Activated T-cell treated with anti-CD3 and anti-CD28 coated beads, Interleukin-2, amount 50 U/mL, for 24 hours (primary cell): ENCODE measurements at regions not wholly inside any gene's neighbourhood (a gene's known extent, or its start where the extent isn't known, plus 50 kb on each side); places are given as distances from the start of the nearest gene placed in this dataset.

ENCODE experiments used
- DNase-seq: peaks from one replicate; pipeline ENCODE4 v3.0.0-alpha.2; 2020
- H3K27ac Mint-ChIP-seq: 2 replicates; pipeline ENCODE4 v1.8.0; 2020; ENCODE audit warnings: mild to moderate bottlenecking, mixed read lengths
- H3K27me3 Mint-ChIP-seq: 2 replicates; pipeline ENCODE4 v1.8.0; 2020; ENCODE audit warnings: mixed read lengths
- H3K36me3 Mint-ChIP-seq: 2 replicates; pipeline ENCODE4 v1.8.0; 2020; ENCODE audit warnings: low read depth, mixed read lengths
- H3K4me1 Mint-ChIP-seq: 2 replicates; pipeline ENCODE4 v1.8.0; 2020; ENCODE audit warnings: low read depth, mixed read lengths
- H3K4me3 Mint-ChIP-seq: 2 replicates; pipeline ENCODE4 v1.8.0; 2020; ENCODE audit warnings: mild to moderate bottlenecking, moderate library complexity, mixed read lengths
- H3K9me3 Mint-ChIP-seq: 2 replicates; pipeline ENCODE4 v1.8.0; 2020; ENCODE audit warnings: mixed read lengths

DNA sequence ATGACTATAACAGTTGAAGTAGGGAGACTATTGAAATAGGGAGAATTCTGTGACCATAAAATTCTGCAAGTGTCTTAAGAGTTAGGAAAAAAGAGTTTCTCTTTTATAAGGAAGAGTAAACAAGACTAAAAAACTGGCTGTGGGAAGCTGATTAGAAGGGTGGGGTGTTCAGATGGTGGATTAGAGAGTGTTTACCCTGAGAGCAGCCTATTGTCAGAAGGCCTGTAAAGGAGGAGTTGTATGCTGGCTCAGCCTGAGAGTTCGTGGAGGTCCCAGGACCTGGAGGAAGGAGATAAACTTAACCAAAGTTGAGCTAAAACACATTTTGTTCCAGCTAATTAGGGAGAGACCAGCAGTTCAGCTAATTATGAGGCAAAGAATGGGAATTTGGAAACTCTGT lies 629.7 kb downstream of the PCDH7 start:
- H3K9me3 Mint-ChIP-seq, result peaks cover 7% of the 10 kb centered on the region
- H3K27ac Mint-ChIP-seq, result no peak overlapping the region

GRCh38 chr4:31351695-31352094 lies 631.5 kb downstream of the PCDH7 start:
- Mint-ChIP-seq H3K27ac (no peak overlapping the region), H3K36me3 (no peaks in the 10 kb centered on the region), H3K4me3 (no peak overlapping the region), H3K27me3 (no peaks in the 10 kb centered on the region), H3K4me1 (no peaks in the 10 kb centered on the region), H3K9me3 (peaks cover 7% of the 10 kb centered on the region)
- DNase-seq, result no peak

More for the DNA sequence above, 629.7 kb downstream of the PCDH7 start:
- DNase-seq, result no peak
- Mint-ChIP-seq H3K4me3 (no peak overlapping the region), H3K27me3 (no peaks in the 10 kb centered on the region), H3K4me1 (no peaks in the 10 kb centered on the region), H3K36me3 (no peaks in the 10 kb centered on the region)

DNA sequence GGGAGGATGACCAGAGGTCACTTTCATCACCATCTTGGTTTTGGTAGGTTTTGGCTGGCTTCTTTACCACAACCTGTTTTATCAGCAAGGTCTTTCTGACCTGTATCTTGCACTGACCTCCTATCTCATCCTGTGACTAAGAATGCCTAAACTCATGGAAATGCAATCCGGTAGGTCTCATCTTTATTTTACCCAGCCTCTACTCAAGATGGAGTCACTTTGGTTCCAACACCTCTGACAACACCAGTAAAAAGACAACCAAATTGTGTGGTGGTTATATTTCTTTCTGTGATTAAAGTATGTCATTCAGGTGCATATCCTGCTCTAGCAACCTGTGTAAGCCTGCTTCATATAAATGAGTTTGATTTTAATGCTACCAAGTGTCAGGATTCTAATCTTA lies 636.7 kb downstream of the PCDH7 start:
- Mint-ChIP-seq H3K9me3 (peaks cover 6% of the 10 kb centered on the region), H3K4me1 (no peaks in the 10 kb centered on the region), H3K27ac (no peak overlapping the region), H3K27me3 (no peaks in the 10 kb centered on the region), H3K36me3 (no peaks in the 10 kb centered on the region), H3K4me3 (no peak overlapping the region)
- no peak for DNase-seq

GRCh38 chr4:31360786-31361185 lies 640.6 kb downstream of the PCDH7 start:
- DNase-seq, result no peak
- Mint-ChIP-seq H3K27me3 (no peaks in the 10 kb centered on the region), H3K4me3 (no peak overlapping the region), H3K36me3 (no peaks in the 10 kb centered on the region), H3K4me1 (no peaks in the 10 kb centered on the region), H3K9me3 (peaks cover 8% of the 10 kb centered on the region), H3K27ac (no peak overlapping the region)

DNA sequence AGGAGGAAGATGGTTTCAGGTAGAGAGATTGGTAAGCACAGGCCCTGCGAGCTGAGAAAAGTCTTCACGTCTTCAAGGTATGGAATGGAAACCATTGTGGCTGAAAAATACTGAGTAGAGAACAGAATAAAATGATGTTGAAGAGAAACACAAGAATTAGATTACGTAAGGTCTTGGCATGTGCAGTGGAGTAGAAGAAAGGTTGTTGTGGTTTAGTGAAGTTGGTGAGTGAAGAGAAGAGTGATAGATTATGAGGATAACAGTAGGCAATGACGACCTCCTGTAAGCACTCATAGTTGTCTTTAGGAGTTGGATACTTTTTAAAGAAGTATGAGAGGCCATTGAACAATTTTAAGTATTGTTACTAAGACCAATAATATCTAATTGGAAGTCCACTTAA lies 642.6 kb downstream of the PCDH7 start:
- no peaks in the 10 kb centered on the region for H3K27me3 Mint-ChIP-seq
- no peak overlapping the region for H3K27ac Mint-ChIP-seq
- no peaks in the 10 kb centered on the region for H3K36me3 Mint-ChIP-seq
- DNase-seq, result no peak
- peaks cover 8% of the 10 kb centered on the region for H3K9me3 Mint-ChIP-seq
- H3K4me3 Mint-ChIP-seq, result no peak overlapping the region
- H3K4me1 Mint-ChIP-seq, result no peaks in the 10 kb centered on the region

DNA sequence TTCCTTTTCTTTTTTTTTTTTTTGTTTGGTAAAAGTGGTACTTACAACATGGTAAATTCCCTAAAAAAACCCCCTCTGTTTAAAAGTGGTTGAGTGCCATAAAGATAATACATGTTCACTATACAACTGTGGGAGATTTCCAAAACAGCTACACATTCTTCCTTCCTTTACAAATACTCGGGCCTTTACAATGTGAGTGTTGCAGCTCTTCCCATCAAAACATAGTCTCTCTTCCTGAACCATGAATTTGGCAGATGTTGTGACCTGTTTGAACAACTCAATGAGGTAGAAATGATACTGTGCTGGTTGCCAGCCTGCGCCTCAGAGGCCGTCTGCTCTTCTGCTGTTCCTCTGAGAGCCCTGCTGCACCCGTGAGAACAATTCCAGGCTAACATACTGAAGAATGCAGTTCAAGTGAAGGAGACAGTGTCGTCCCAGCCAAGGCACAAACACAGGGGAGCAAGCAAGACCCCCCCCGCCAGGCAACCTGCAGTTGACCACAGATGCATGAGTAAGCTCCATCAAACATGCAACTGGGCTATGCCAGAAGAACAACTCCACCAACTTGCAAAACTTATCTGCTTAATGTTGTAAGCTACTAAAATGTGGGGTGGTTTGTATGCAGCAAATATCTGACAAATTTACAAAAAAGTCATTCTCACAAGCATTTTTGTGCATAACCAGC lies 645.0 kb downstream of the PCDH7 start:
- no peaks in the 10 kb centered on the region for H3K4me1 Mint-ChIP-seq
- peaks cover 8% of the 10 kb centered on the region for H3K9me3 Mint-ChIP-seq
- no peaks in the 10 kb centered on the region for H3K36me3 Mint-ChIP-seq
- H3K4me3 Mint-ChIP-seq, result no peak overlapping the region
- H3K27me3 Mint-ChIP-seq, result no peaks in the 10 kb centered on the region
- no peak overlapping the region for H3K27ac Mint-ChIP-seq
- DNase-seq, result no peak

DNA sequence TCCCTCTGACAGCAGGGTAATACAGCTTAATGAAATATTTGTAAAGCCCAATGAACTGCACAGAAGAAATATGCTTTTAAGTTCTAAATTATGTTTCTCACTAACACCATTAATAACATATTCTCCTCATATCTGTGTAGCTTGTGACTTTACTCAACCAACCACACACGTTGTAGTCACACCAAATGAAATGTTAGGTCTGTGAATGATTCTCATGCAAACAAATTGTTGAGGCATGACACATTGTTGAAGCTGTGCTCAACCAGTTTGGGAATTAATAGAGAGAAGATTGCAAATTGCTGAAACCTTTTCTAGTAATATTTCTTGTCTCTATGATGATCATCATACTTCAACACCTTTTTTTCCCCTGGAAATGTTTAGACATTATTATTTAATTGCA lies 645.9 kb downstream of the PCDH7 start:
- H3K27ac Mint-ChIP-seq, result no peak overlapping the region
- no peaks in the 10 kb centered on the region for H3K36me3 Mint-ChIP-seq
- H3K4me1 Mint-ChIP-seq, result no peaks in the 10 kb centered on the region
- DNase-seq, result no peak
- no peaks in the 10 kb centered on the region for H3K27me3 Mint-ChIP-seq
- H3K4me3 Mint-ChIP-seq, result no peak overlapping the region
- peaks cover 8% of the 10 kb centered on the region for H3K9me3 Mint-ChIP-seq

DNA sequence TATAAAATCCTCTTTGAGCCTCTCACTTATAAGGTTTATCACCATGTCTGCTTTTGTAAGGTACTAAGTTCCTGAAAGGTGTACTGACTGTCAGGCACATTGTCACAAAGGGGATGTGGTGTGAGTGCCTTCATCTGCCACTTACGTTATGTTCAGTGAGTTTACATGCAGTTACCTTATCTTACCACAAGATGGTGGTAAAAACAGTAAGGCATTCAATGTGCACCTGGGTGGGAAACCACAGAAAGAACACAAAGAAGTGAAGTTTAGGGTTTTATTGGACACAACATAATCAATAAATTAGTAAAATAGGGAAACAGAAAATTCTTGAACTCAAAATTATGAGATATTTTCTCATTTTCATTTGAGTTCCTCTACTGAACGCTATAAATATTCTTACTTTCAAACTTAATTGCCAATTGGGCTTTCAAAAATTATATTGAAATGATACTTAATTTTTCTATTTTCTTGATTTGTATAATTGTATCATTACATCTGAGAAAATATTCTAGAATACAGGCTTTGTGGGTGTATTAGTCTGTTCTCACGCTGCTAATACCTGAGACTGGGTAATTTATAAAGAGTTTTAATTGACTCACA lies 650.8 kb downstream of the PCDH7 start:
- no peak overlapping the region for H3K27ac Mint-ChIP-seq
- H3K27me3 Mint-ChIP-seq, result no peaks in the 10 kb centered on the region
- no peak for DNase-seq
- no peaks in the 10 kb centered on the region for H3K36me3 Mint-ChIP-seq
- peaks cover 3% of the 10 kb centered on the region for H3K9me3 Mint-ChIP-seq
- H3K4me1 Mint-ChIP-seq, result no peaks in the 10 kb centered on the region
- H3K4me3 Mint-ChIP-seq, result no peak overlapping the region

DNA sequence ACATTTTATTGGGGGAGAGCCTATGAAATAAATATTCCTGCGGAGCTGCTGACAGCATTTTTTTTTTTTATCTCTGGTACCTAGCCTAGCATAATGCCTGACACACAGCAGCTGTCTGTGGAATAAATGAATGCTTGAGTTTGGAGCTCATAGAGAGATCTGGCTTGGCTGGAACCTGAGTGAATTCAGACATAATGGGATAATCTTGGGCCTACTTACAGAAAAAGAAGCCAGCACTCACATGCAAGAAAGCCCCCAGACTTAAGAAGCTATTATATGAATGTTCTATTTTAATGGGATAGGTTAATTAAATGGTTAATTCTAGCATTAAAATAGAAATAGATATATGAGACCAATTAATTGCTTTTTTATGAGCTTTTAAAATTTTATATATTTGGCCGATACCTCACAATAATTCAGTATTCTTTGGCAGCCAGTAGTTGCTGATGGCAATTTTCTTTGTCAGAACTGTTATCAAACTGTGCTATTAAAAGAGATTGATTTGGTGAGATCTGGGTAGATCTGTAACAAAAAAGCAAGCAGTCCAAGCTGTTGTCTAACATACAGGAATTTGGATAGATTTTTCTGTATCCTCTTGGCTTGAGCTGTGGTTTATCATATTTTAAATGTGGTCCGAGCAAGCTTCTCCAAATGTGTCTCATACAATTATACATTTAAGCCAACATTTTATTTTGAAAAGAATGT lies 654.2 kb downstream of the PCDH7 start:
- H3K4me3 Mint-ChIP-seq, result no peak overlapping the region
- H3K27me3 Mint-ChIP-seq, result no peaks in the 10 kb centered on the region
- H3K36me3 Mint-ChIP-seq, result no peaks in the 10 kb centered on the region

DNA sequence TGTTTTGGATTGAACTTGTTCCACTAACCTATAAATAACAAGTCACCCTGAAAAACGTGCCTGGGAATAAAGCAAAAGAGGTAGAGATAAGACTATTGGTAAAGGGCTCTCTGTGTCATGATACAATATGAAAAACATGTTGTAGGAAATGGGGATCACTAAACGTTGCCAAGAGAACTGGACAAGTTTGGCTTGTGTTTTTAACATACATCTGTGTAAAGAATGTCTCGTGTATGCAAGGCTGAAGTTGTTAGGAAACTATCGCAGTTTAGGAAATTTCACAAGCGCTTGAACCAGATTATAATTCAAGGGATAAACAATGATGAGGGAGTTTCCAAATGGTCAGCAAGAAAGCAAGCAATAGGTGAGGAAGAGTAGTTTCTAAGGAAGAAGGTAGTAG lies 655.8 kb downstream of the PCDH7 start:
- H3K36me3 Mint-ChIP-seq, result no peaks in the 10 kb centered on the region
- H3K27me3 Mint-ChIP-seq, result no peaks in the 10 kb centered on the region
- no peaks in the 10 kb centered on the region for H3K4me1 Mint-ChIP-seq

More for the DNA sequence above, 654.2 kb downstream of the PCDH7 start:
- no peak for DNase-seq
- Mint-ChIP-seq H3K27ac (no peak overlapping the region), H3K9me3 (peaks cover 9% of the 10 kb centered on the region), H3K4me1 (no peaks in the 10 kb centered on the region)

DNA sequence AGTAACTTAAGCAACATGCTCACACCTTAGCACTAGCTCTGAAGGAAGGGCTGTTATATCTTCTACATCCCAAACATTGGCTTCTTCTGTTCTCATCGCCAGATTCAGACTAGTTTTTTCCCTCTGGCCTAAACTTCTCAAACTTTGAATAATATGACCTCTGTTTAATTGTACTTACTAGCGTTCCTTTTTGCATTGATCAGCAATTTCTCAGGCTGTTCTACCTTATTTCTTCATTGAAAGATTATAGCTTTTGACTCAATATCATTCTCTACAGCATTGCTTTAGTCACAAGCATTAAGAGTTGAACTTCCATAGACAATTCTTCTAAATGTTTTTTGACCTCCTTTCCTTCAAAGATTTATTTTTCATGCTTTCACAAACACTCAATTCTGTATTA lies 659.2 kb downstream of the PCDH7 start:
- H3K4me3 Mint-ChIP-seq, result no peak overlapping the region
- H3K27ac Mint-ChIP-seq, result no peak overlapping the region
- peaks cover 10% of the 10 kb centered on the region for H3K9me3 Mint-ChIP-seq
- H3K36me3 Mint-ChIP-seq, result no peaks in the 10 kb centered on the region
- no peaks in the 10 kb centered on the region for H3K27me3 Mint-ChIP-seq
- H3K4me1 Mint-ChIP-seq, result no peaks in the 10 kb centered on the region
- DNase-seq, result no peak

More for the DNA sequence above, 655.8 kb downstream of the PCDH7 start:
- H3K4me3 Mint-ChIP-seq, result no peak overlapping the region
- DNase-seq, result no peak
- H3K27ac Mint-ChIP-seq, result no peak overlapping the region
- H3K9me3 Mint-ChIP-seq, result peaks cover 12% of the 10 kb centered on the region

DNA sequence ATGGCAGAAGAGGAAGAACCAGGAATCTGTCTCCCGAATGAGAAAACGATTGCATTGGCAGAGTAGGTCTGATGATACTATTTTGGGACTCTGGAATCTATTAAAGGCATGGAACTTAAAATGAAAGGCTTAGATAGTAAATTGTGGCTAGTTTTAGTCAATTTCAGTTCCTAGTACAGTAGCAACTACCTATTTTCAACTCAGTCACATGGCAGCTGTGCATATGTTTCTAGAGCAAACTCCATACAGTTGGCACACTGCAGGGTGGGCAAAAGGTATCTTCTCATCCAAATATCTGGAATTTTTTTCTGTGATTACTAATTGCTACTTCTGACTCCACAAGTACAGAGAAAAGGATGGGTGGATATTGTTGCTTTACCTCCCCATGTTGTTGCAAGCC lies 663.6 kb downstream of the PCDH7 start:
- Mint-ChIP-seq H3K9me3 (peaks cover 9% of the 10 kb centered on the region), H3K4me1 (no peaks in the 10 kb centered on the region), H3K27me3 (no peaks in the 10 kb centered on the region), H3K27ac (no peak overlapping the region), H3K4me3 (no peak overlapping the region), H3K36me3 (no peaks in the 10 kb centered on the region)
- no peak for DNase-seq

- Mint-ChIP-seq H3K27ac (no peak overlapping the region), H3K36me3 (no peaks in the 10 kb centered on the region), H3K27me3 (no peaks in the 10 kb centered on the region), H3K9me3 (peaks cover 9% of the 10 kb centered on the region), H3K4me1 (no peaks in the 10 kb centered on the region), H3K4me3 (no peak overlapping the region)
- no peak for DNase-seq
Measured at GRCh38 chr4:31390849-31391248, 670.7 kb downstream of the PCDH7 start.

GRCh38 chr4:31391976-31392375 lies 671.8 kb downstream of the PCDH7 start:
- peaks cover 9% of the 10 kb centered on the region for H3K9me3 Mint-ChIP-seq
- no peak overlapping the region for H3K4me3 Mint-ChIP-seq
- H3K4me1 Mint-ChIP-seq, result no peaks in the 10 kb centered on the region
- no peak for DNase-seq
- no peak overlapping the region for H3K27ac Mint-ChIP-seq
- H3K27me3 Mint-ChIP-seq, result no peaks in the 10 kb centered on the region
- no peaks in the 10 kb centered on the region for H3K36me3 Mint-ChIP-seq

GRCh38 chr4:31392923-31393322 lies 672.8 kb downstream of the PCDH7 start:
- no peaks in the 10 kb centered on the region for H3K4me1 Mint-ChIP-seq
- no peaks in the 10 kb centered on the region for H3K27me3 Mint-ChIP-seq
- H3K36me3 Mint-ChIP-seq, result no peaks in the 10 kb centered on the region
- H3K9me3 Mint-ChIP-seq, result peaks cover 9% of the 10 kb centered on the region
- H3K4me3 Mint-ChIP-seq, result no peak overlapping the region
- DNase-seq, result no peak
- H3K27ac Mint-ChIP-seq, result no peak overlapping the region
